Pancreas (tissue), 10 donors: ENCODE measurements at regions not wholly inside any gene's neighbourhood (a gene's known extent, or its start where the extent isn't known, plus 50 kb on each side); places are given as distances from the start of the nearest gene placed in this dataset.
A peak's percentile ranks its signal among the peaks of the same experiment; 100 is the strongest.

Experiments
- ATAC-seq, 4 donors: fragments of 200-7000 bp; cut with Tn5 transposase; one replicate each; pipeline versions ENCODE4 v1.8.0 to v1.9.1; 2020; ENCODE audit warnings: mild to moderate bottlenecking in 4 of 4, moderate library complexity in 4 of 4
- DNase-seq, 6 donors: peaks; one replicate each; pipeline ENCODE4 v3.0.0-alpha.2; 2020
- FAIRE-seq: peaks from 2 replicates; lab custom pipeline; 2012; peaks lifted over from hg19 to GRCh38; lab: Jason Lieb, UNC
- H3K27ac ChIP-seq, 4 donors: fragments of 200-600 bp; sonication (generic); 1 replicate in 3 of 4; 2 replicates in 1 of 4; pipeline versions ENCODE4 v1.5.0 to v1.8.0; 2020
- H3K27me3 ChIP-seq, 4 donors: fragments of 200-600 bp; one replicate each; pipeline ENCODE4 v1.8.0; 2021
- H3K36me3 ChIP-seq, 3 donors: fragments of 200-600 bp; sonication (generic) in 1 of 3; one replicate each; pipeline versions ENCODE4 v1.5.0 to v1.8.0; 2020 to 2021
- H3K4me1 ChIP-seq, 3 donors: fragments of 200-600 bp; one replicate each; pipeline ENCODE4 v1.8.0; 2021
- H3K4me3 ChIP-seq, 4 donors: fragments of 200-600 bp; sonication (generic) in 2 of 4; one replicate each; pipeline versions ENCODE4 v1.5.0 to v1.8.0; 2020 to 2021
- H3K9me3 ChIP-seq, 4 donors: fragments of 200-600 bp; one replicate each; pipeline ENCODE4 v1.8.0; 2021
- WGBS, 2 donors: extraction: QIAGEN DNeasy Blood & Tissue Kit; methylation state at CpG; one replicate each; pipeline ENCODE4 v1.1.7; 2013; 5-methylcytosine and 5-hydroxymethylcytosine counted together
- intact Hi-C, 3 donors: fragments of 100-400 bp; cut with DNase I; formaldehyde crosslinking; loops; one replicate each; pipeline versions ENCODE4 v1.11.1 to v1.14.2; 2022
- TF ChIP-seq, protein P1 (sequence below), 4 donors: fragments of 200-600 bp; sonication (generic) in 3 of 4; IDR thresholded peaks; one replicate each; pipeline versions ENCODE4 v1.5.0 to v1.8.0; 2021; ENCODE audit warnings: antibody characterized with exemption in 4 of 4
- donor health status: healthy with polysubstance abuse.
- donor health status: DM: no; HTN: no; CAD: no; lungs with moderate emphysema.
- donor health status: DM: no; HTN: no; CAD: no.
- donor health status: control.
- donor health status: control.
- donor health status: Bipolar disorder and iron deficiency.
- donor health status: DM: yes; HTN: yes; CAD: no.
- donor health status: DM: no; HTN: no; CAD: no.
- donor health status: DM: no; HTN: no; CAD: no.
- donor health status: DM: yes; HTN: yes; CAD: no.

DNA sequence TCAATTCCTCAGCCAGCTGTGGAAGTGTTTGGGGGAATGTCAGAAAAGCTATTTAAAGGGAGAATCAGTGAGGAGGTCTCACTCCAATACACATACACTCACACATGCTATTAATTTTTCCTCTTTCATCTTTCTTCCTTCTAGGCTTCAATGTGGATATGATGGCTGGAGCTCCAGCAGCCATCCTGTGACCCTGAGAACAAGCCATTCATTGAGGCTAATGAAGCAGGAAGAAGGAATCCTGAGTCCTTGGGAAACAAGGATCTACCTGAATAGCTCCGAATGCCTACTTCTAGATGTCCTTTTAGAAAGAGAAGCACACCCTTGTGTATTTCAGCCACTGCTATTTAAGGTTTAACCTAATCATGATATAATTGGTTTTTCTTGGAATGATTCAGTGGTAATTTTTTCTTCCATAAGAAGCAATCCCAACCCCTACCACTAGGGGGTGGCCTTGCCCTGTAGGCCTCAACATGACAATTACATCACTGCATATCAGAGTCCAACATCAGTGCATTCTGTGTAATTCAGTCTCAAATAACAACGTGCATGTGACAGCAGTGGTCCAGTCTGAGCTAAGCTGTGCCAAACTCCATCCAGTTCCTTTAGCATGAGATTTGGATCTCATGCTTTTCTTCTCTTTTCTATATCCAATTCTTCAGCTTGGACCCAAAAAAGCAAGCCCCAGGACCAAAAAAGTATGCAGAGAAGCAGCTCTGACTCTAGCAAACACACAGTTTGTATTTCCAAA lies 85.3 kb upstream of the ANKRD1 start:
- H3K9me3 ChIP-seq, result no peaks in the 10 kb centered on the region
- peak; percentile 67 to 95 (median 88) for ATAC-seq
- H3K27me3 ChIP-seq, result no peaks in the 10 kb centered on the region
- H3K4me1 ChIP-seq, result no peaks in the 10 kb centered on the region
- DNase-seq, result peak in 4 of 6 donors; percentile 17 to 56 (median 28)
- intact Hi-C loops, result loop anchor here in 2 of 3 donors (10.0 kb wide), 1 partner anchor 249 kb away; no protein-coding TSS in a partner anchor
- TF ChIP-seq, protein P1, sequence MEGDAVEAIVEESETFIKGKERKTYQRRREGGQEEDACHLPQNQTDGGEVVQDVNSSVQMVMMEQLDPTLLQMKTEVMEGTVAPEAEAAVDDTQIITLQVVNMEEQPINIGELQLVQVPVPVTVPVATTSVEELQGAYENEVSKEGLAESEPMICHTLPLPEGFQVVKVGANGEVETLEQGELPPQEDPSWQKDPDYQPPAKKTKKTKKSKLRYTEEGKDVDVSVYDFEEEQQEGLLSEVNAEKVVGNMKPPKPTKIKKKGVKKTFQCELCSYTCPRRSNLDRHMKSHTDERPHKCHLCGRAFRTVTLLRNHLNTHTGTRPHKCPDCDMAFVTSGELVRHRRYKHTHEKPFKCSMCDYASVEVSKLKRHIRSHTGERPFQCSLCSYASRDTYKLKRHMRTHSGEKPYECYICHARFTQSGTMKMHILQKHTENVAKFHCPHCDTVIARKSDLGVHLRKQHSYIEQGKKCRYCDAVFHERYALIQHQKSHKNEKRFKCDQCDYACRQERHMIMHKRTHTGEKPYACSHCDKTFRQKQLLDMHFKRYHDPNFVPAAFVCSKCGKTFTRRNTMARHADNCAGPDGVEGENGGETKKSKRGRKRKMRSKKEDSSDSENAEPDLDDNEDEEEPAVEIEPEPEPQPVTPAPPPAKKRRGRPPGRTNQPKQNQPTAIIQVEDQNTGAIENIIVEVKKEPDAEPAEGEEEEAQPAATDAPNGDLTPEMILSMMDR (IDR thresholded peaks at IDR 0.05), result peak; percentile 81 to 86 (median 82)
- 10 to 13% methylated on average over 2 of the region's 2 CpGs for WGBS, 2 donors
- no peaks in the 10 kb centered on the region for H3K36me3 ChIP-seq
- no peak overlapping the region for H3K27ac ChIP-seq
- H3K4me3 ChIP-seq, result no peak overlapping the region
- FAIRE-seq, result no peak

GRCh38 chr10:91006752-91007346 lies 86.0 kb upstream of the ANKRD1 start:
- H3K27me3 ChIP-seq, result no peaks in the 10 kb centered on the region
- no peaks in the 10 kb centered on the region for H3K36me3 ChIP-seq
- H3K9me3 ChIP-seq, result no peaks in the 10 kb centered on the region
- DNase-seq (no peak), FAIRE-seq (no peak), ATAC-seq (peak in 1 of 4 donors; percentile 12)
- no peak overlapping the region for H3K27ac ChIP-seq
- WGBS, 2 donors, result 71 to 75% methylated on average over 1 of the region's 1 CpG
- H3K4me3 ChIP-seq, result no peak overlapping the region
- TF ChIP-seq, protein P1 (IDR thresholded peaks at IDR 0.05), result no peak
- no peaks in the 10 kb centered on the region for H3K4me1 ChIP-seq
- intact Hi-C loops, result loop anchor here in 2 of 3 donors (10.0 kb wide), 1 partner anchor 248 kb away; no protein-coding TSS in a partner anchor

- H3K4me1 ChIP-seq, result no peaks in the 10 kb centered on the region
- H3K9me3 ChIP-seq, result no peaks in the 10 kb centered on the region
- no peak overlapping the region for H3K27ac ChIP-seq
- intact Hi-C loops, result loop anchor here in 2 of 3 donors (10.0 kb wide), 1 partner anchor 247 kb away; no protein-coding TSS in a partner anchor
- TF ChIP-seq, protein P1 (IDR thresholded peaks at IDR 0.05), result no peak
- DNase-seq (no peak), FAIRE-seq (no peak), ATAC-seq (no peak)
- no peaks in the 10 kb centered on the region for H3K27me3 ChIP-seq
- H3K4me3 ChIP-seq, result no peak overlapping the region
- H3K36me3 ChIP-seq, result no peaks in the 10 kb centered on the region
These were observed 86.8 kb upstream of the ANKRD1 start for GRCh38 chr10:91007655-91008054.

- ATAC-seq (no peak), FAIRE-seq (no peak), DNase-seq (no peak)
- H3K4me1 ChIP-seq, result no peaks in the 10 kb centered on the region
- no peak overlapping the region for H3K27ac ChIP-seq
- intact Hi-C loops, result loop anchor here in 2 of 3 donors (10.0 kb wide), 1 partner anchor 246 kb away; no protein-coding TSS in a partner anchor
- H3K4me3 ChIP-seq, result no peak overlapping the region
- no peaks in the 10 kb centered on the region for H3K9me3 ChIP-seq
- H3K27me3 ChIP-seq, result no peaks in the 10 kb centered on the region
- no peaks in the 10 kb centered on the region for H3K36me3 ChIP-seq
- 86 to 89% methylated on average over 1 of the region's 1 CpG for WGBS, 2 donors
- TF ChIP-seq, protein P1 (IDR thresholded peaks at IDR 0.05), result no peak
These were observed 88.2 kb upstream of the ANKRD1 start for GRCh38 chr10:91009121-91009520.
